ENCODE measurements at regions not wholly inside any gene's neighbourhood (a gene's known extent, or its start where the extent isn't known, plus 50 kb on each side); places are given as distances from the start of the nearest gene placed in this dataset.

GRCh38 chr2:57859755-57860154, 186.9 kb upstream of the VRK2 start:
- H3K4me3 ChIP-seq (ENCODE audit: low read depth, low read length), result no peak overlapping the region
- no peak for TF ChIP-seq CTCF (IDR thresholded peaks at IDR 0.05; ENCODE audit: borderline replicate concordance, insufficient read depth, low read depth, low read length)

- no peak for TF ChIP-seq CTCF (IDR thresholded peaks at IDR 0.05; ENCODE audit: borderline replicate concordance, insufficient read depth, low read depth, low read length)
- no peak overlapping the region for H3K4me3 ChIP-seq (ENCODE audit: low read depth, low read length)
Observed at GRCh38 chr2:57862153-57862552, 184.5 kb upstream of the VRK2 start.

GRCh38 chr2:57862727-57863126, 183.9 kb upstream of the VRK2 start:
- no peak overlapping the region for H3K4me3 ChIP-seq (ENCODE audit: low read depth, low read length)
- TF ChIP-seq CTCF (IDR thresholded peaks at IDR 0.05; ENCODE audit: borderline replicate concordance, insufficient read depth, low read depth, low read length), result no peak

- TF ChIP-seq CTCF (IDR thresholded peaks at IDR 0.05; ENCODE audit: borderline replicate concordance, insufficient read depth, low read depth, low read length), result no peak
- no peak overlapping the region for H3K4me3 ChIP-seq (ENCODE audit: low read depth, low read length)
Observed at GRCh38 chr2:57864926-57865325, 181.7 kb upstream of the VRK2 start.

GRCh38 chr2:57867730-57868129, 178.9 kb upstream of the VRK2 start:
- no peak for TF ChIP-seq CTCF (IDR thresholded peaks at IDR 0.05; ENCODE audit: borderline replicate concordance, insufficient read depth, low read depth, low read length)
- H3K4me3 ChIP-seq (ENCODE audit: low read depth, low read length), result no peak overlapping the region

GRCh38 chr2:57868619-57869139, 177.9 kb upstream of the VRK2 start:
- H3K4me3 ChIP-seq (ENCODE audit: low read depth, low read length), result no peak overlapping the region
- no peak for TF ChIP-seq CTCF (IDR thresholded peaks at IDR 0.05; ENCODE audit: borderline replicate concordance, insufficient read depth, low read depth, low read length)

GRCh38 chr2:57869758-57870344, 176.8 kb upstream of the VRK2 start:
- no peak for TF ChIP-seq CTCF (IDR thresholded peaks at IDR 0.05; ENCODE audit: borderline replicate concordance, insufficient read depth, low read depth, low read length)
- no peak overlapping the region for H3K4me3 ChIP-seq (ENCODE audit: low read depth, low read length)

Measured in GM12875 (cell line).